ENCODE measurements at regions not wholly inside any gene's neighbourhood (a gene's known extent, or its start where the extent isn't known, plus 50 kb on each side); places are given as distances from the start of the nearest gene placed in this dataset.

DNA sequence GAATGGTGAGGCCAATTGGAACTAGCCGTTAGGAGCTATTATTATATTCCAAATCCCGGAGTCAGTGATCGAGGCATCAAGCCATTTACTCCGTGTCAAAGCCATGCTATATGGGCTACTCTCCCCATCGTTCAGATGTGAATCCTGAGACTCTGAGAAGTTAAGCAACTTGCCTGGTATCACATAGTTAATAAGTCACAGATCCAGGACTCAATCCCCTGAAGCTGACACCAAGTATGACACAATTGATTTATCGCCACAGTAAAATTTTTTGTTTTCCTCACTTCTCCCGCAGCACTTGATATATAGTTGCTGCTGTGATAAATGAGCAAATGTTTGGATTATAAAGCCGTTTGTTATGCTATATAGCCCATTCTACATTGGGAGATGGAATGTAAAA lies 50.8 kb upstream of the TSHZ2 start:
- no peak for DNase-seq

DNA sequence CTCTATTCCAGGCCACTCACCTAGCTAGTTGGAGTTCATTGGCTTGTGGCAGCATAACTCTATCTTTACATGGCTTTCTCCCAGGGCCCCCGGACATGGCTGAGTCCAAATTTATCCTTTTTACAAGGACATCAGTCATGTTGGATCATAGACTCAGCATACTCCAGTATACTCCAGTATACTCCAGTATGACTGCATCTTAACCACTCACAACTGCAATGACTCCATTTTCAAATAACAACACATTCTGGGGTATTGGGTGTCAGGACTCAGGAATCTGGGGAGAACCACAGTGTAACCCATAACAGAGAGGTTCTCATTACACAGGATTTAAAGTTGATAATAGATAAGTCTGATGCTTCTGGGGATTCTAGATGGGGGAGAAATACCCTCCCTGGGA lies 53.8 kb upstream of the TSHZ2 start:
- TF ChIP-seq, protein P1, sequence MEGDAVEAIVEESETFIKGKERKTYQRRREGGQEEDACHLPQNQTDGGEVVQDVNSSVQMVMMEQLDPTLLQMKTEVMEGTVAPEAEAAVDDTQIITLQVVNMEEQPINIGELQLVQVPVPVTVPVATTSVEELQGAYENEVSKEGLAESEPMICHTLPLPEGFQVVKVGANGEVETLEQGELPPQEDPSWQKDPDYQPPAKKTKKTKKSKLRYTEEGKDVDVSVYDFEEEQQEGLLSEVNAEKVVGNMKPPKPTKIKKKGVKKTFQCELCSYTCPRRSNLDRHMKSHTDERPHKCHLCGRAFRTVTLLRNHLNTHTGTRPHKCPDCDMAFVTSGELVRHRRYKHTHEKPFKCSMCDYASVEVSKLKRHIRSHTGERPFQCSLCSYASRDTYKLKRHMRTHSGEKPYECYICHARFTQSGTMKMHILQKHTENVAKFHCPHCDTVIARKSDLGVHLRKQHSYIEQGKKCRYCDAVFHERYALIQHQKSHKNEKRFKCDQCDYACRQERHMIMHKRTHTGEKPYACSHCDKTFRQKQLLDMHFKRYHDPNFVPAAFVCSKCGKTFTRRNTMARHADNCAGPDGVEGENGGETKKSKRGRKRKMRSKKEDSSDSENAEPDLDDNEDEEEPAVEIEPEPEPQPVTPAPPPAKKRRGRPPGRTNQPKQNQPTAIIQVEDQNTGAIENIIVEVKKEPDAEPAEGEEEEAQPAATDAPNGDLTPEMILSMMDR (IDR thresholded peaks at IDR 0.05; ENCODE audit: low read length), result no peak
- TF ChIP-seq EZH2phosphoT487 (IDR thresholded peaks at IDR 0.05; ENCODE audit: low read length) (no peak), EZH2 (optimal IDR thresholded peaks at IDR 0.05; ENCODE audit: low read depth, low read length) (no peak)
- no peaks in the 10 kb centered on the region for H3K9me3 ChIP-seq (replicated peaks; ENCODE audit: insufficient read depth, low read length)
- no peaks in the 10 kb centered on the region for H3K27me3 ChIP-seq (replicated peaks; ENCODE audit: insufficient read depth, low read length)

More for the DNA sequence above, 50.8 kb upstream of the TSHZ2 start:
- H3F3A ChIP-seq (ENCODE audit: insufficient read depth, low read length), result no peaks in the 10 kb centered on the region
- H3K4me1 ChIP-seq (ENCODE audit: low read length), result no peaks in the 10 kb centered on the region
- H3K27me3 ChIP-seq (replicated peaks; ENCODE audit: insufficient read depth, low read length), result no peaks in the 10 kb centered on the region
- H3K79me2 ChIP-seq (ENCODE audit: low read length), result no peaks in the 10 kb centered on the region
- H3K4me3 ChIP-seq (ENCODE audit: low read length), result no peak overlapping the region
- H3K9me3 ChIP-seq (replicated peaks; ENCODE audit: insufficient read depth, low read length), result no peaks in the 10 kb centered on the region
- no peak overlapping the region for H3K4me2 ChIP-seq (ENCODE audit: low read depth, low read length)
- no peak overlapping the region for H3K9ac ChIP-seq (ENCODE audit: low read length)
- no peak for TF ChIP-seq EZH2 (optimal IDR thresholded peaks at IDR 0.05; ENCODE audit: low read depth, low read length)
- TF ChIP-seq EZH2phosphoT487 (IDR thresholded peaks at IDR 0.05; ENCODE audit: low read length), result no peak
- TF ChIP-seq, protein P1 (IDR thresholded peaks at IDR 0.05; ENCODE audit: low read length), result no peak
- no peaks in the 10 kb centered on the region for H3K36me3 ChIP-seq (replicated peaks; ENCODE audit: insufficient read depth, low read length)
- no peak overlapping the region for H2AFZ ChIP-seq (ENCODE audit: low read length)
- H4K20me1 ChIP-seq (ENCODE audit: insufficient read depth, low read length), result no peaks in the 10 kb centered on the region
- no peak overlapping the region for H3K27ac ChIP-seq (ENCODE audit: low read length)
- no peaks in the 10 kb centered on the region for H3K9me2 ChIP-seq (replicated peaks; ENCODE audit: insufficient read depth, low read length)

DNA sequence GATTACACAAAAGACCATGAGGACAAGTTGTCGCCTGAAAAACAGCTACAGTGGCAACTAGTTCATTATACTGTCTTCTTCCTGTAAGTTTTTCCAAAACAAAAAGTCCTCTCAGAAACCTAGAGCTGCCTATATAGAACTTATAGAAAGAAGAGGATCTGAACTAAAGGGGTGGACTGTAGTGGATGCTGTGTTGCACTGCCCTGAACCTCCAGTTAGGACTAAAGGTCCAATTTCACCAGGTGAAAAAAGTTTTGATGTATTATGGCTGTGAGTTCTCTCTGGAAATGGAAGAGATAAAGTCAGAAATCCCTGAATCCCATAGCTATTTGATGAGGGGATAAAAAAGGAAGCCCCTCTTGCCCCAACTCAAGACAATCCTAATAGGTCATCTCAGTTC lies 56.6 kb upstream of the TSHZ2 start:
- Histone ChIP-seq H3K4me3 (ENCODE audit: low read length) (no peak overlapping the region), H3K36me3 (replicated peaks; ENCODE audit: insufficient read depth, low read length) (no peaks in the 10 kb centered on the region), H3K79me2 (ENCODE audit: low read length) (no peaks in the 10 kb centered on the region), H3K27ac (ENCODE audit: low read length) (no peak overlapping the region), H2AFZ (ENCODE audit: low read length) (no peak overlapping the region), H3K9me3 (replicated peaks; ENCODE audit: insufficient read depth, low read length) (no peaks in the 10 kb centered on the region), H3K27me3 (replicated peaks; ENCODE audit: insufficient read depth, low read length) (no peaks in the 10 kb centered on the region), H3K9me2 (replicated peaks; ENCODE audit: insufficient read depth, low read length) (no peaks in the 10 kb centered on the region), H4K20me1 (ENCODE audit: insufficient read depth, low read length) (no peaks in the 10 kb centered on the region), H3K9ac (ENCODE audit: low read length) (no peak overlapping the region), H3K4me2 (ENCODE audit: low read depth, low read length) (no peak overlapping the region), H3K4me1 (ENCODE audit: low read length) (no peaks in the 10 kb centered on the region), H3F3A (ENCODE audit: insufficient read depth, low read length) (no peaks in the 10 kb centered on the region)
- DNase-seq, result no peak
- TF ChIP-seq EZH2phosphoT487 (IDR thresholded peaks at IDR 0.05; ENCODE audit: low read length) (no peak), EZH2 (optimal IDR thresholded peaks at IDR 0.05; ENCODE audit: low read depth, low read length) (no peak)
- TF ChIP-seq, protein P1 (IDR thresholded peaks at IDR 0.05; ENCODE audit: low read length), result no peak

More for the DNA sequence above, 53.8 kb upstream of the TSHZ2 start:
- no peak overlapping the region for H3K27ac ChIP-seq (ENCODE audit: low read length)
- no peaks in the 10 kb centered on the region for H3K36me3 ChIP-seq (replicated peaks; ENCODE audit: insufficient read depth, low read length)
- H4K20me1 ChIP-seq (ENCODE audit: insufficient read depth, low read length), result no peaks in the 10 kb centered on the region
- H3K9me2 ChIP-seq (replicated peaks; ENCODE audit: insufficient read depth, low read length), result no peaks in the 10 kb centered on the region
- no peak overlapping the region for H3K4me2 ChIP-seq (ENCODE audit: low read depth, low read length)
- no peak overlapping the region for H3K9ac ChIP-seq (ENCODE audit: low read length)
- no peak overlapping the region for H3K4me3 ChIP-seq (ENCODE audit: low read length)
- H3F3A ChIP-seq (ENCODE audit: insufficient read depth, low read length), result no peaks in the 10 kb centered on the region
- DNase-seq, result no peak
- no peaks in the 10 kb centered on the region for H3K79me2 ChIP-seq (ENCODE audit: low read length)
- no peaks in the 10 kb centered on the region for H3K4me1 ChIP-seq (ENCODE audit: low read length)
- H2AFZ ChIP-seq (ENCODE audit: low read length), result no peak overlapping the region

All from MM.1S (cell line).